WTC11 (cell line): ENCODE measurements at regions not wholly inside any gene's neighbourhood (a gene's known extent, or its start where the extent isn't known, plus 50 kb on each side); places are given as distances from the start of the nearest gene placed in this dataset.

Experiments
- CTCF ChIP-seq: fragments of 200-600 bp; IDR thresholded peaks from 2 replicates; pipeline ENCODE4 v1.8.0; 2022; ENCODE audit warnings: antibody characterized with exemption
- MAX ChIP-seq: sonication (generic); formaldehyde crosslinking; IDR thresholded peaks from 2 replicates; pipeline ENCODE4 v1.8.0; 2022; ENCODE audit warnings: mild to moderate bottlenecking, missing genetic modification reagents
- NR3C1 ChIP-seq: sonication (generic); formaldehyde crosslinking; conservative IDR thresholded peaks from 2 replicates; pipeline ENCODE4 v1.8.1; 2023; ENCODE audit warnings: low read depth, mild to moderate bottlenecking, missing genetic modification reagents
- SP1 ChIP-seq: sonication (generic); formaldehyde crosslinking; conservative IDR thresholded peaks from 2 replicates; pipeline ENCODE4 v1.8.1; 2022; ENCODE audit warnings: missing genetic modification reagents
- TF ChIP-seq, protein P1 (sequence below): sonication (generic); formaldehyde crosslinking; IDR thresholded peaks from 2 replicates; pipeline ENCODE4 v1.8.0; 2023; ENCODE audit warnings: missing genetic modification reagents

DNA sequence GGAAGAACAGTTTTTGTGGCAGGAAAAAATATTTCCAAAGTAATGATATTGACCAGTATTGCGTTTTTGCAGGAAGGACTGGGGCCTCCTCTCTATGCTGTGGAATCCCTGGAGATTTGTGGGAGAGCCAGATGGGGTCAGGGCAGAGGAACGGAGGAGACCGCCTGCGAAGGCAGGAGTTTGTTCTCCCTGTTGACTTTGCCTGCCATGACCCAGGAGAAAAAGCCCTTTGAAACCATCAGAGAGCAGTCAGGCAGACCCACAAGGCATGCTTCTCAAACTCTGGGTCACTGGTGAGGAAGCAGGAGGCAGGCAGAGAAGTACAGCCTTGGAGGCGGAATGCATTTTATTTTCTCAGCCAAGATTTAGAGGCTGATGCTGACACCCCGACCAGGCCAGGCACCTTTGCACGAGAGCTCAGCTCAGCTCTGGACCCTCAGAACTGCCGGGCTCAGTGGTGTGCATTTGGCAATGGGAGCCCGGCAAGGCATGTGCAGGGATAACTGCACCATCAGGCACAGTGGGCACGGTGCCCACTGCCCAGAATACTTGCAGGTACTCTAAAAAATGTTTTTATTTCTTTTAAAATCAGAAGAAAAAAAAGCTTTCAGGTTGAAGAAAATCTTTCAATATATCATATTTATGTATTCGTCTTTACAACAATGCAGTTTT lies 410.4 kb downstream of the RPS24 start:
- TF ChIP-seq CTCF: no peak
- TF ChIP-seq, protein P1, sequence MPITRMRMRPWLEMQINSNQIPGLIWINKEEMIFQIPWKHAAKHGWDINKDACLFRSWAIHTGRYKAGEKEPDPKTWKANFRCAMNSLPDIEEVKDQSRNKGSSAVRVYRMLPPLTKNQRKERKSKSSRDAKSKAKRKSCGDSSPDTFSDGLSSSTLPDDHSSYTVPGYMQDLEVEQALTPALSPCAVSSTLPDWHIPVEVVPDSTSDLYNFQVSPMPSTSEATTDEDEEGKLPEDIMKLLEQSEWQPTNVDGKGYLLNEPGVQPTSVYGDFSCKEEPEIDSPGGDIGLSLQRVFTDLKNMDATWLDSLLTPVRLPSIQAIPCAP (CRISPR knock-in tag): no peak
- TF ChIP-seq MAX (CRISPR knock-in tag): no peak
- no peak for TF ChIP-seq SP1 (CRISPR knock-in tag)
- TF ChIP-seq NR3C1: no peak
